ENCODE measurements at regions not wholly inside any gene's neighbourhood (a gene's known extent, or its start where the extent isn't known, plus 50 kb on each side); places are given as distances from the start of the nearest gene placed in this dataset.

- Histone ChIP-seq H3K27ac (ENCODE audit: control insufficient read depth, insufficient read depth) (no peak overlapping the region), H4K20me1 (ENCODE audit: control insufficient read depth, insufficient read depth) (no peaks in the 10 kb centered on the region), H3K36me3 (ENCODE audit: control insufficient read depth in 2 of 2, insufficient read depth in 2 of 2, low read length in 1 of 2) (no peaks in the 10 kb centered on the region), H3K4me1 (ENCODE audit: control insufficient read depth, insufficient read depth, low read length) (no peaks in the 10 kb centered on the region), H3K79me2 (ENCODE audit: control insufficient read depth, insufficient read depth, low read length) (no peaks in the 10 kb centered on the region), H3K4me2 (ENCODE audit: control insufficient read depth, insufficient read depth) (no peak overlapping the region), H3K4me3 (no peak overlapping the region), H3K27me3 (replicated peaks in 1 of 2; ENCODE audit: control insufficient read depth in 2 of 2, insufficient read depth in 2 of 2, low read length in 1 of 2) (no peaks in the 10 kb centered on the region), H2AFZ (ENCODE audit: control insufficient read depth, low read depth, low read length) (no peak overlapping the region), H3K9ac (ENCODE audit: control insufficient read depth, insufficient read depth, low read length) (no peak overlapping the region), H3K9me3 (replicated peaks; ENCODE audit: control insufficient read depth, insufficient read depth, low read length) (no peaks in the 10 kb centered on the region)
- no peak for TF ChIP-seq ZNF207 (IDR thresholded peaks at IDR 0.05; ENCODE audit: borderline replicate concordance)
- TF ChIP-seq IKZF2 (IDR thresholded peaks at IDR 0.05): no peak
- no peak for TF ChIP-seq ZNF622 (IDR thresholded peaks at IDR 0.05)
- TF ChIP-seq NFXL1 (IDR thresholded peaks at IDR 0.05; ENCODE audit: borderline replicate concordance): no peak
- TF ChIP-seq RBBP5 (conservative IDR thresholded peaks at IDR 0.05): no peak
- TF ChIP-seq FOS (IDR thresholded peaks at IDR 0.05; ENCODE audit: borderline replicate concordance, extremely low read depth, insufficient read length): no peak
- no peak for TF ChIP-seq RCOR1 (conservative IDR thresholded peaks at IDR 0.05; ENCODE audit: low read depth, low read length)
- TF ChIP-seq SRF (IDR thresholded peaks at IDR 0.05; ENCODE audit: low read depth in 2 of 2, low read length in 2 of 2): no peak
- no peak for TF ChIP-seq HCFC1 (IDR thresholded peaks at IDR 0.05; ENCODE audit: low read length)
- TF ChIP-seq BCLAF1 (IDR thresholded peaks at IDR 0.05): no peak
- BruUV-seq (replicated peaks): no TSS peak
- FAIRE-seq: no peak
- in situ Hi-C loops (cut with MboI): no loop called here
- ChIA-PET CTCF (interaction anchor here (0.6 kb wide), 1 partner anchor 15 kb away, joined by 3 read pairs; no protein-coding TSS in a partner anchor), POLR2A (no interaction called here), RAD21 (ENCODE audit: unreplicated experiment) (no interaction called here), SMC1A (ENCODE audit: uncharacterized antibody, unreplicated experiment) (no interaction called here)
- ATAC-seq: no peak
- WGBS (ENCODE audit: insufficient coverage, insufficient replicate concordance, low lambda C conversion rate, missing lambda C conversion rate): 25% methylated on average over 4 of the region's 4 CpGs
- no peak for DNase-seq (ENCODE audit: low read depth, low spot score)
- intact Hi-C loops (cut with micrococcal nuclease; ENCODE audit: unreplicated experiment): loop anchor here (10.0 kb wide), 1 partner anchor 202 kb away; no protein-coding TSS in a partner anchor
These were observed 312.2 kb upstream of the GOT2 start for GRCh38 chr16:59046335-59046734.
